ENCODE measurements at regions not wholly inside any gene's neighbourhood (a gene's known extent, or its start where the extent isn't known, plus 50 kb on each side); places are given as distances from the start of the nearest gene placed in this dataset.

DNA sequence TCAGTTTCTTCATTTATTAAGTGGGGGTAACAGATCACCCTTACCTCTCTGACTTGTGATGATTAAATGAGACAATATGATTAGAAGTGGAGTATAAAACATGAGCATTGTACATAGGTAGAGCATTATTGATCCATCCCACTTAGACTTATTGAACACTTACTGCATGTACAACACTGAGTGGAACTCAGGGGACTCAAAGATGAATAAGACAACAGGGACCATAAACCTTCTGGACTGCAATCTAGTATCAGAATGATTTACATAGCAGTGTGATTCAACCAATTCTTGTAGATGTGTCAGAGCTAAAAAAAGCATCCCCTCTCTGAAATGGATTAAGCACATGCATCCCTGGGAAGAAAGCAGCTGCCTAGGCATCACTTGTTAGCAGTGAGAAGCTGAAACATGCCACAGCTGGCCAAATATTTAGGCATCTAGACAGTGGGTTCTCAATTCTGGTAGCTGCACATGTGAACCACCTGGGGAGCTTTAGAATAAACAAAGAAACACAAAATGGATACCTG lies 111.5 kb downstream of the CYRIA start:
- ATAC-seq = no peak
- no peak for TF ChIP-seq ZFP30 (CRISPR knock-in tag; IDR thresholded peaks at IDR 0.05)

DNA sequence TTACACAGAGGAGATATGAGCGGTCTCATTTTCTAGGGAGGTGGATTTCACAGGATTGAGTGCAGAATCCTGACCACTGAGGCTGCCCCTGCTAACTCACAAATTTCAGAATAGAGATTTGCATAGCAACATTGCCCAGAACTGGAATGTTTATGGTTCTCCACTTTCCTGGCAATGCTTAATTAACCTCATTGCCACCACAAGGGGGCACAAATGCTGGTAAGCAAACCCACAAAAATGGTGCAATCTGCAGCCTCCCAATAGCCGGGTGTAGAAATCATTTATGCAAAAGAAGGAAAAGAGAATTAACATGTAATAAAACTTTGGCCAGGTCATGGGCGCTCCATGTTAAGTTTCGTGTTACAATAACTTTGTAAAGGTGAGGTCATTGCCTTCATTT lies 112.4 kb downstream of the CYRIA start:
- TF ChIP-seq ZFP3 (CRISPR knock-in tag; IDR thresholded peaks at IDR 0.05) (no peak), PPARA (CRISPR knock-in tag; IDR thresholded peaks at IDR 0.05; ENCODE audit: borderline replicate concordance) (no peak), BACH2 (CRISPR knock-in tag; IDR thresholded peaks at IDR 0.05; ENCODE audit: borderline replicate concordance) (no peak), CSDC2 (CRISPR knock-in tag; IDR thresholded peaks at IDR 0.05) (no peak), ZNF8 (CRISPR knock-in tag; IDR thresholded peaks at IDR 0.05) (no peak), ESRRG (CRISPR knock-in tag; IDR thresholded peaks at IDR 0.05) (no peak), TOX (CRISPR knock-in tag; IDR thresholded peaks at IDR 0.05; ENCODE audit: borderline replicate concordance) (no peak), RARB (CRISPR knock-in tag; IDR thresholded peaks at IDR 0.05) (no peak), ZFP30 (CRISPR knock-in tag; IDR thresholded peaks at IDR 0.05) (no peak)
- no peak for ATAC-seq

DNA sequence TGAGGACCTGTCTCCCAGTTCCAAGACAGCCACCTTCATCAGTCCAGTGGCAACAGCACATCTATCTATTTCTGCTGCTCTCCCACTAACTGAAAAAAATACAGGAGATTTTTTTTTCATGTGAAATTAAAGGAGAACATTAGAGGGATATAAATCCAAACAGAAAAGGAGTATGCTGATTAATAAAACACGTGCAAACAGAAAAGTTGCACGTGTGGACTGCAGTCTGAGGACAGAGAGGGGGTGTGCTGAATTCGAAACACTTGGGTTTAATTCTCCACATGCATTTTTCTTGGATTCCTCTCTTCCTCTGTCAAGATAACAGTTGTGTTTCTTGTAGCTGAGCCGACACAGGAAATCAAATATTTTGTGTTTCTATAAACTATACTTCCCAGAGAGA lies 113.4 kb downstream of the CYRIA start:
- TF ChIP-seq RARB (CRISPR knock-in tag; IDR thresholded peaks at IDR 0.05) = no peak
- TF ChIP-seq, protein P1, sequence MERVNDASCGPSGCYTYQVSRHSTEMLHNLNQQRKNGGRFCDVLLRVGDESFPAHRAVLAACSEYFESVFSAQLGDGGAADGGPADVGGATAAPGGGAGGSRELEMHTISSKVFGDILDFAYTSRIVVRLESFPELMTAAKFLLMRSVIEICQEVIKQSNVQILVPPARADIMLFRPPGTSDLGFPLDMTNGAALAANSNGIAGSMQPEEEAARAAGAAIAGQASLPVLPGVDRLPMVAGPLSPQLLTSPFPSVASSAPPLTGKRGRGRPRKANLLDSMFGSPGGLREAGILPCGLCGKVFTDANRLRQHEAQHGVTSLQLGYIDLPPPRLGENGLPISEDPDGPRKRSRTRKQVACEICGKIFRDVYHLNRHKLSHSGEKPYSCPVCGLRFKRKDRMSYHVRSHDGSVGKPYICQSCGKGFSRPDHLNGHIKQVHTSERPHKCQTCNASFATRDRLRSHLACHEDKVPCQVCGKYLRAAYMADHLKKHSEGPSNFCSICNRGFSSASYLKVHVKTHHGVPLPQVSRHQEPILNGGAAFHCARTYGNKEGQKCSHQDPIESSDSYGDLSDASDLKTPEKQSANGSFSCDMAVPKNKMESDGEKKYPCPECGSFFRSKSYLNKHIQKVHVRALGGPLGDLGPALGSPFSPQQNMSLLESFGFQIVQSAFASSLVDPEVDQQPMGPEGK (CRISPR knock-in tag; IDR thresholded peaks at IDR 0.05; ENCODE audit: borderline replicate concordance) = no peak
- TF ChIP-seq PPARA (CRISPR knock-in tag; IDR thresholded peaks at IDR 0.05; ENCODE audit: borderline replicate concordance) = no peak
- TF ChIP-seq SNAI2 (CRISPR knock-in tag; IDR thresholded peaks at IDR 0.05) = no peak
- no peak for ATAC-seq

DNA sequence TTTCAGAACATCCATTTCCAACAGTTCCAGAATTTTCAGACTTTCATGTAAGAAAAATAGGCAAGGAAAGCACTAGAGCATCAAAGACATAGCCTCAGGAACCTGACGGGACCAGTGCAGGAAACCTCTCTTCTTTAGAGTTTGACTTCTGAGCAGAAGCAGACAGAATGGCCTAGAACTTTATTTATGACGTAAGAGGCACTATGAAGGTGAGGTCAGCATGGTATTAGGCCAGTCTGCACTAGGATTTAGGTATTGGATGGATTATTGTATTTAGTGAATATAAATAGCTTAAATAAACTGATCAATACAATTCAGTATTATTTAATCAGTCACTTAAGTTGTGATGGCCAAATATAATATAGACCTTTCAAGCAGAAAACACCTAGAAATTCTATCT lies 117.6 kb downstream of the CYRIA start:
- TF ChIP-seq PPARA (CRISPR knock-in tag; IDR thresholded peaks at IDR 0.05; ENCODE audit: borderline replicate concordance) = no peak
- TF ChIP-seq, protein P2, sequence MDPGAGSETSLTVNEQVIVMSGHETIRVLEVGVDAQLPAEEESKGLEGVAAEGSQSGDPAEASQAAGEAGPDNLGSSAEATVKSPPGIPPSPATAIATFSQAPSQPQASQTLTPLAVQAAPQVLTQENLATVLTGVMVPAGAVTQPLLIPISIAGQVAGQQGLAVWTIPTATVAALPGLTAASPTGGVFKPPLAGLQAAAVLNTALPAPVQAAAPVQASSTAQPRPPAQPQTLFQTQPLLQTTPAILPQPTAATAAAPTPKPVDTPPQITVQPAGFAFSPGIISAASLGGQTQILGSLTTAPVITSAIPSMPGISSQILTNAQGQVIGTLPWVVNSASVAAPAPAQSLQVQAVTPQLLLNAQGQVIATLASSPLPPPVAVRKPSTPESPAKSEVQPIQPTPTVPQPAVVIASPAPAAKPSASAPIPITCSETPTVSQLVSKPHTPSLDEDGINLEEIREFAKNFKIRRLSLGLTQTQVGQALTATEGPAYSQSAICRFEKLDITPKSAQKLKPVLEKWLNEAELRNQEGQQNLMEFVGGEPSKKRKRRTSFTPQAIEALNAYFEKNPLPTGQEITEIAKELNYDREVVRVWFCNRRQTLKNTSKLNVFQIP (CRISPR knock-in tag; IDR thresholded peaks at IDR 0.05; ENCODE audit: borderline replicate concordance, low read depth) = no peak
- no peak for TF ChIP-seq TCF4 (CRISPR knock-in tag; IDR thresholded peaks at IDR 0.05; ENCODE audit: borderline replicate concordance)
- TF ChIP-seq, protein P3, sequence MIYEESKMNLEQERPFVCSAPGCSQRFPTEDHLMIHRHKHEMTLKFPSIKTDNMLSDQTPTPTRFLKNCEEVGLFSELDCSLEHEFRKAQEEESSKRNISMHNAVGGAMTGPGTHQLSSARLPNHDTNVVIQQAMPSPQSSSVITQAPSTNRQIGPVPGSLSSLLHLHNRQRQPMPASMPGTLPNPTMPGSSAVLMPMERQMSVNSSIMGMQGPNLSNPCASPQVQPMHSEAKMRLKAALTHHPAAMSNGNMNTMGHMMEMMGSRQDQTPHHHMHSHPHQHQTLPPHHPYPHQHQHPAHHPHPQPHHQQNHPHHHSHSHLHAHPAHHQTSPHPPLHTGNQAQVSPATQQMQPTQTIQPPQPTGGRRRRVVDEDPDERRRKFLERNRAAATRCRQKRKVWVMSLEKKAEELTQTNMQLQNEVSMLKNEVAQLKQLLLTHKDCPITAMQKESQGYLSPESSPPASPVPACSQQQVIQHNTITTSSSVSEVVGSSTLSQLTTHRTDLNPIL (CRISPR knock-in tag; IDR thresholded peaks at IDR 0.05; ENCODE audit: low read depth) = no peak
- TF ChIP-seq GLIS3 (CRISPR knock-in tag; IDR thresholded peaks at IDR 0.05) = no peak
- no peak for TF ChIP-seq SNAI2 (CRISPR knock-in tag; IDR thresholded peaks at IDR 0.05)
- TF ChIP-seq ZFP30 (CRISPR knock-in tag; IDR thresholded peaks at IDR 0.05) = no peak
- no peak for TF ChIP-seq ISL1 (CRISPR knock-in tag; IDR thresholded peaks at IDR 0.05)
- TF ChIP-seq TOX (CRISPR knock-in tag; IDR thresholded peaks at IDR 0.05; ENCODE audit: borderline replicate concordance) = no peak
- TF ChIP-seq RARB (CRISPR knock-in tag; IDR thresholded peaks at IDR 0.05) = no peak
- TF ChIP-seq CSDC2 (CRISPR knock-in tag; IDR thresholded peaks at IDR 0.05) = no peak
- no peak for ATAC-seq

DNA sequence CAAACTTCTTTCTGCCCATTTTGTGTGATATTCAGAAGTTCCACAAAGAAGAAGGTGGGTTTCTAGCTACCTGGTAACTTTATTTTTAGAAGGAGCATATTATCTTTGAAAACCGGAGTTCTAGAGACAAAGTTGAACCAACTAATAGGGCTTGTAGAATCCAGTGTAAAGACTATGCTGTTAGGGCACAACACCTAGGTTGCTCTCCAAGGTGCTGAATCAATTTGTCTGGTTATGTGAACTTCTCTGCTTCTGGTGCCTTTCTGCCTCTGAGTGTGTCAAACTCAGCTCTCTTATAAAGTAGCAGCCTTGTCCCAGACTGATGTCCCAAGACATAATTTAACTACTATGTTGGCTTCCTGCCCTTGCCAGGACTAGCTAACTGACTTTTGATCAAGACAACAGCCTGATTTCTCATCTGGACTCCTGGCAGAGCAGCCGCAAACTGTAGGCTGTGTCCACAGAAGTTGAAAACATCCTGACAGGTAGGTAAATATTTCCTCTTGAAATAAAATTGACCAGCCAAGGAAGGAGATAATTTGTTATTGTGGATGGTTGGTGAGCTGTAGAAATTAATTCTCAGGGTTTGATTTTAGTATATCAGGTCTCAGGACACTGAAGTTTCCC lies 119.4 kb downstream of the CYRIA start:
- TF ChIP-seq, protein P4, sequence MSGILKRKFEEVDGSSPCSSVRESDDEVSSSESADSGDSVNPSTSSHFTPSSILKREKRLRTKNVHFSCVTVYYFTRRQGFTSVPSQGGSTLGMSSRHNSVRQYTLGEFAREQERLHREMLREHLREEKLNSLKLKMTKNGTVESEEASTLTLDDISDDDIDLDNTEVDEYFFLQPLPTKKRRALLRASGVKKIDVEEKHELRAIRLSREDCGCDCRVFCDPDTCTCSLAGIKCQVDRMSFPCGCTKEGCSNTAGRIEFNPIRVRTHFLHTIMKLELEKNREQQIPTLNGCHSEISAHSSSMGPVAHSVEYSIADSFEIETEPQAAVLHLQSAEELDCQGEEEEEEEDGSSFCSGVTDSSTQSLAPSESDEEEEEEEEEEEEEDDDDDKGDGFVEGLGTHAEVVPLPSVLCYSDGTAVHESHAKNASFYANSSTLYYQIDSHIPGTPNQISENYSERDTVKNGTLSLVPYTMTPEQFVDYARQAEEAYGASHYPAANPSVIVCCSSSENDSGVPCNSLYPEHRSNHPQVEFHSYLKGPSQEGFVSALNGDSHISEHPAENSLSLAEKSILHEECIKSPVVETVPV (CRISPR knock-in tag; IDR thresholded peaks at IDR 0.05) = no peak
- 0 out of 2 replicates have a peak, but pooled peaks have one; percentile 33 for TF ChIP-seq CSDC2 (CRISPR knock-in tag; IDR thresholded peaks at IDR 0.05)
- peak; percentile 79; the same call in 1 of the 2 replicates for TF ChIP-seq SNAI2 (CRISPR knock-in tag; IDR thresholded peaks at IDR 0.05)
- ATAC-seq = no peak

DNA sequence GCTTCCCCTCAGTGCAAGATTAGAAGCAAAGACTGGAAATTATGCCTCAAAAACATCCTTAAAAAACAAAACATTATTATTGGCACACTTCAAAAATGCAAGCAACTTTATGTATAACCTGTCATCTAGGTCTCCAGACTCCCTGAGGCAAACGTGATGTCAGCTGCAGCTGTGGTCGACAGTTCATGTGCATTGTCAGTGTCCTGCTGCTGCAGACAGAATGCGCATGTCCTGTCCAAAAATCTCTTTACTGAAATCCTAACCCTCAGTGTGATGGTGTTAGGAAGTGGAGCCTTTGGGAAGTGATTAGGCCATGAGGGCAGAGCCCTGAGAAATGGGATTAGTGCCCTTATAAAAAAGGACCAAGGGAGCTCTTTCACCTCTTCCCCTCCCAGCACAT lies 126.9 kb downstream of the CYRIA start:
- ATAC-seq = no peak
- no peak for TF ChIP-seq GLIS3 (CRISPR knock-in tag; IDR thresholded peaks at IDR 0.05)
- TF ChIP-seq ZFP3 (CRISPR knock-in tag; IDR thresholded peaks at IDR 0.05) = no peak
- TF ChIP-seq RARB (CRISPR knock-in tag; IDR thresholded peaks at IDR 0.05) = no peak
- TF ChIP-seq TCF4 (CRISPR knock-in tag; IDR thresholded peaks at IDR 0.05; ENCODE audit: borderline replicate concordance) = no peak
- TF ChIP-seq, protein P2 (CRISPR knock-in tag; IDR thresholded peaks at IDR 0.05; ENCODE audit: borderline replicate concordance, low read depth) = no peak
- no peak for TF ChIP-seq OSR1 (CRISPR knock-in tag; IDR thresholded peaks at IDR 0.05)
- TF ChIP-seq, protein P3 (CRISPR knock-in tag; IDR thresholded peaks at IDR 0.05; ENCODE audit: low read depth) = no peak
- TF ChIP-seq ARNTL (CRISPR knock-in tag; IDR thresholded peaks at IDR 0.05; ENCODE audit: borderline replicate concordance, low read depth) = no peak
- no peak for TF ChIP-seq BACH2 (CRISPR knock-in tag; IDR thresholded peaks at IDR 0.05; ENCODE audit: borderline replicate concordance)
- TF ChIP-seq ZNF565 (CRISPR knock-in tag; conservative IDR thresholded peaks at IDR 0.05; ENCODE audit: low read depth) = no peak
- TF ChIP-seq ZC3H10 (CRISPR knock-in tag; IDR thresholded peaks at IDR 0.05) = no peak
